HG03575 (cell line): ENCODE measurements at regions not wholly inside any gene's neighbourhood (a gene's known extent, or its start where the extent isn't known, plus 50 kb on each side); places are given as distances from the start of the nearest gene placed in this dataset.
"Not testable (repeated sequence)": the region's sequence is repeated elsewhere in the genome, so short reads cannot be mapped to it uniquely, and the experiment has no call there.

Experiments used
- ATAC-seq: cut with Tn5 transposase; IDR thresholded peaks from one replicate; pipeline ENCODE4 v1.9.1; 2021; ENCODE audit not compliant: unreplicated experiment, insufficient number of reproducible peaks, low FRiP score; ENCODE audit errors: extremely low read depth

GRCh38 chr2:88892207-88892606 lies 200.7 kb downstream of the RPIA start:
- ATAC-seq, result no peak

DNA sequence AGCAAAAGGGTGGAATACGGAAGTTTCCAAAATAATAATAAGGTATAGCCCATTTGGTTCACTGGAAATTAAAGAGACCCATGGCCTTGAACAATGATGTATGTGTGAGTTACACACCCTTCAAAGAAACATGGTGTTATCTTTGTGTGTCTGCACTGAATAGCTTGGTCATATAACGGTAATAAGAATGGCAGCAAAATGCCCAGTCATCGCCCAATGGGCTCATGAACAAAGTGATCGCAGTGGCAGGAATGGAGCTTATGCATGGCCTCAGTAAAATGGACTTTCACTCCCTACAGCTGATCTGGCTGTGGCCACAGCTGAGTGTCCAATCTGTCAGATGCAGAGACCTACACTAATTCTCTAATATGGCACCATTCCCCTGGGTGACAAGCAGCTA lies 201.3 kb downstream of the RPIA start:
- no peak for ATAC-seq

GRCh38 chr2:88896971-88897370 lies 205.5 kb downstream of the RPIA start:
- no peak for ATAC-seq

DNA sequence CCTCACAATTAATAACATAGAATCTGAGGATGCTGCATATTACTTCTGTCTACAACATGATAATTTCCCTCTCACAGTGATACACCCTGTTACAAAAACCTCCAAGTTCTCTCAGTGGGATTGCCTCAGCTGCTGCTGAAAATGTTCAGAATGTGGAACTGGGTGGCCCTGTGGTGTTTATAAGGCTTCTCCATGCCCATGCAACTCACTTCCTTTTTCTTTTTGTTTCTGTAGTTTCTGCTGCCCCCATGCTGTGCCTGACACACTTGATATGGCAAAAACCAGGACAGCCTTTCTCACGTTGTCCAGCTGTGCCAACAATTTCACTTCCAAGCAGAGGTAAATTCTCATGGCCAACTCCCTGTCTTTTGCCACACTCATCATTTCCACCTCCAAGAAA lies 206.2 kb downstream of the RPIA start:
- ATAC-seq, result no peak

GRCh38 chr2:88903749-88904353 lies 212.4 kb downstream of the RPIA start:
- ATAC-seq, result no peak

DNA sequence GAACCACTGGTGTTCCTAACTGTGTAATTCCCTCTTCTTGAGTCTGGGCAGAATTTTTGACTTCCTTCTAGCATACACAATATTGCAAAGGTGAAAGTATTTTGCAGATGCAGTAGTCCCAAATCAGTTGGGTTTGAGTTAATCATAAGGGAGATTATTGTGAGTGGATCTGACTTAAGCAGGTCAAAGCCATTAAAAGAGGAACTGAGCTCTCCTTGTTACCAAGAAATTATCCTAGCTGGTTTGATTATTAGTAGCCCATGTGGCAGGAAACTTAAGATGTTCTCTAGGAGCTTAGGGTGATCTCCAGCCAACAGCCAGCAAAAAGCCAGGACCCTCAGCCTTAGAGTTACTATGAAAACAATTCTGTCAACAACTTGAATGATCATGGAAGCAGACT lies 221.8 kb downstream of the RPIA start:
- ATAC-seq, result no peak

GRCh38 chr2:88919087-88919738 lies 227.7 kb downstream of the RPIA start:
- ATAC-seq, result no peak

DNA sequence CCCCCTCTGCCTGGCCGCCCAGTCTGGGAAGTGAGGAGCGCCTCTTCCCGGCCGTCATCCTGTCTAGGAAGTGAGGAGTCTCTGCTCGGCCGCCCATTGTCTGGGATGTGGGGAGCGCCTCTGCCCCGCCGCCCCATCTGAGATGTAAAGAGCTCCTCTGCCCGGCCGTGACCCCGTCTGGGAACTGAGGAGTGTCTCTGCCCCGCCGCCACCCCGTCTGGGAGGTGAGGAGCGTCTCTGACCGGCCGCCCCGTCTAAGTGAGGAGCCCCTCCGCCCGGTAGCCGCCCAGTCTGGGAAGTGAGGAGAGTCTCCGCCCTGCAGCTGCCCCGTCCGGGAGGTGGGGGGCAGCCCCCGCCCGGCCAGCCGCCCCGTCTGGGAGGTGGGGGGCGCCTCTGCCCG lies 228.9 kb downstream of the RPIA start:
- not testable (repeated sequence) for ATAC-seq

DNA sequence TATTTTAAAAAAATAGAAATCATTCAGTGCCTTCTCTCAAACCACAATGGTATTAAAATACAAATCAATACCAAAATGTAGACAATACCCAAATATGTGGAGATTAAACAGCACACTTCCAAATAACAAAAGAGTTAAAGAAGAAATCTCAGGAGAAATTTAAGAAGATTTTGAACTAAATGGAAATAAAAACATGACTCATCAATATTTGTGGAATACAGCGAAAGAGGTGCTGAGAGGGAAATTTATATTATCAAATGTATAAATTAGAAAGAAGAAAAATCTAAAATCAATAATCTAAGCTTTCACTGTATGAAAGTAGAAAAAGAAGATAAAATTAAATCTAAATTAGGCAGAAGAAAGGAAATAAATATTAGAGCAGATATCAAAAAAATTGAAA lies 233.1 kb downstream of the RPIA start:
- no peak for ATAC-seq

GRCh38 chr2:88925770-88926462 lies 234.4 kb downstream of the RPIA start:
- no peak for ATAC-seq

DNA sequence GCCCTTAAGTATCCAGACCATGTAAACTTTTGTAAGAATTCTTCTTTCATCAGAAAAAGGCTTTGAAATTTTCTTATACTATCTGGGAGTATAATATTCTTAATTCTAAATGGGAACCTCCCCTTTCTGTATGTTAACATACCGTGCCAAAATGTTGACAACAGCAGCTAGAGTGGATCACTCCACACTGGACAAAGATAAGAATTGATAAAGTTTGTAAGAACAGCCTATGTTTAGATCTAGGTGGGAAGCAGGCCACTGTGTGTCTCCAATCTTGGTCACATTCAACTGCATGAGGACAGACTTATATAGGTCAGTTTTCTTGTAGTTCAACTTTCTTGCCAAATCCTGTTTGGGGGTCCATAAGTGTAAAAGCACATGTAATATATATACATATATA lies 235.7 kb downstream of the RPIA start:
- ATAC-seq, result no peak

GRCh38 chr2:88930659-88931058 lies 239.2 kb downstream of the RPIA start:
- ATAC-seq, result no peak

GRCh38 chr2:88932686-88933085 lies 241.2 kb downstream of the RPIA start:
- ATAC-seq, result no peak

GRCh38 chr2:88933091-88933490 lies 241.6 kb downstream of the RPIA start:
- no peak for ATAC-seq

DNA sequence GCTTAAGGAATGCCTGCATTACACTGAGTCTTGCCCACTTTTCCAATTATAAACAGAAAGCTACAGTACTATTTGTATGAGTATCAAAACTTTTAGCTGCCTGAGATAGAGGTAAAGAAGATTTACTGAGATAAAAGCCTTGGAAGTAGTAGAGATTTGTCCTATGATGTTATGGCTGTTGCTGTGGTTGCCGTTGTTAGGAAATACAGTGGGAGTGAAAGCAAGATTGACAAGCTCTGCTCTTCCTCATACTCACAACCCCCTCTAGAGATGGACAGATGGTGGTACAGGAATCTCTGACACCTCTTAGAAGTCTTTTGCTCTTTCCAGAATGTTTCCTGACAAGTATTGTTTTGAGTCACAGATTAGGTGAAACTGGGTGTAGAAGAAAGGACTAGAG lies 242.5 kb downstream of the RPIA start:
- no peak for ATAC-seq

DNA sequence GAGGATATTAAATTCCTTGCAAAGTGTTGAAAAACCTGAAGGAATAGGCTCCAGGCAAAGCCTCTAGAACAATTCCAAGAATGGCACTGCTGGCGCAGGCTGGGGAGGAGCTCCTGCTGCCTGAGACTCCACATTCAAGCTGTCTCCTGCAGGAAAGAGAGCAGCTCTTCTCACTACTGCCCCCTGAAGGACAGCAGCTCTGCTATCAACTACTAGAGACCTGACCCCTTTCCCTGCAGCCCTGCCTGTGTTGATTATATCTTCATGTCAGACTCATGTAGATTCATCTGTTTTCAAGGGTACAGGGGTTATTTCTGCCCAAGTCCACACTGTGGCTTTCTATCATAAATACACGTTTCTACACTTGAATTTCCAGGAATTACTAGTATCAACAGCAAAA lies 249.7 kb downstream of the RPIA start:
- not testable (repeated sequence) for ATAC-seq

GRCh38 chr2:88942798-88943197 lies 251.3 kb downstream of the RPIA start:
- no peak for ATAC-seq

- ATAC-seq, result no peak
Observed at GRCh38 chr2:88949336-88949735, 257.9 kb downstream of the RPIA start.

DNA sequence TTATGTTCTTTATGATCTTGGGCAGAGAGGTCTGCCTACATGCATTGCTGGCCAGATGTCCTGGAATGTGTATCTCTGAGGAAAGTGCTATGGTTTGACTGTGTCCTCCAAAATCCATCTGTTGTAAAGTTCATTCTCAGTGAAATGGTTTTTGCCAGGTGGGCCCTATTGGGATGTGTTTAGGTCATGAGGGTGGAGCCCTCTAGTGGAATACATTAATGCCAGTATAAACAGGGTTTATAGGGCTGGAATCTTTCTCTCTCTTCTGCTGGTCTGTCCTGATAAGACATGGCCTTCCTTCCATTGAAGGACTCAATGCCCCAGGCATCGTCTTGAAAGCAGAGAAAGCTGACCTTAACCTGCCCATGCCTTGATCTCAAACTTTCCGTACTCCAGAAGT lies 258.5 kb downstream of the RPIA start:
- ATAC-seq, result no peak

DNA sequence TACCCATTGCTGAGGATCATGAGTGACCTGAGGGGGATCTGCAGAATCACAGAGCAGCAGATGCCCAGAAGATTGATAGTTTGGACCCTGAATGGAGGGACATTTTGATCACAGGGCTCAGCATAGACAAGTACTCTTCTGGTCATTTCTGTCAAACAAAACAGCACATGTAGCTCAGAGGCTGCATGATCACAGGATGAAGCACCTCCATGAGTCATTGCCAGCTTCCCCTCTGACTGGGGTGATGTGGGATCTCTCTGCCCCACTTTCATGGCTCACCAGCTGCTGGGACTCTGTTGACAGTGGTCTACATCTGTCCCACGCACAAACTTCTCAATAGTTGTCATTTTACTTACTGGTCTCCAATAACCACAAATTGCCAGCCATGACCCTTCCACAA lies 264.1 kb downstream of the RPIA start:
- ATAC-seq, result no peak
